ENCODE measurements at regions not wholly inside any gene's neighbourhood (a gene's known extent, or its start where the extent isn't known, plus 50 kb on each side); places are given as distances from the start of the nearest gene placed in this dataset.
"Not testable (repeated sequence)": the region's sequence is repeated elsewhere in the genome, so short reads cannot be mapped to it uniquely, and the experiment has no call there.

- Histone ChIP-seq H4K20me1 (ENCODE audit: insufficient read depth, low read length, poor library complexity, severe bottlenecking) (no peaks in the 10 kb centered on the region), H3K9me2 (replicated peaks; ENCODE audit: low read depth, low read length) (no peaks in the 10 kb centered on the region), H3F3A (ENCODE audit: low read depth) (no peaks in the 10 kb centered on the region), H3K4me1 (ENCODE audit: insufficient read depth, low read length, poor library complexity, severe bottlenecking) (no peaks in the 10 kb centered on the region), H3K4me3 (ENCODE audit: low read length, poor library complexity, severe bottlenecking) (no peak overlapping the region), H3K27me3 (ENCODE audit: insufficient read depth, low read length, poor library complexity, severe bottlenecking) (no peaks in the 10 kb centered on the region), H3K79me2 (ENCODE audit: insufficient read depth, low read length) (no peaks in the 10 kb centered on the region), H3K36me3 (ENCODE audit: insufficient read depth, low read length) (no peaks in the 10 kb centered on the region), H3K9me3 (ENCODE audit: insufficient read depth, low read depth, low read length) (no peaks in the 10 kb centered on the region), H3K4me2 (ENCODE audit: low read depth, low read length, poor library complexity, severe bottlenecking) (no peak overlapping the region), H2AFZ (ENCODE audit: low read length) (no peak overlapping the region), H3K9ac (ENCODE audit: low read depth, low read length, poor library complexity, severe bottlenecking) (no peak overlapping the region)
- TF ChIP-seq EZH2phosphoT487 (IDR thresholded peaks at IDR 0.05; ENCODE audit: borderline replicate concordance) (no peak), CTCF (conservative IDR thresholded peaks at IDR 0.05; ENCODE audit: low read length) (no peak)
Observed at GRCh38 chr9:107830479-107830878, 340.9 kb upstream of the KLF4 start.

GRCh38 chr9:107827884-107828283 lies 338.3 kb upstream of the KLF4 start:
- no peaks in the 10 kb centered on the region for H3F3A ChIP-seq (ENCODE audit: low read depth)
- TF ChIP-seq CTCF (conservative IDR thresholded peaks at IDR 0.05; ENCODE audit: low read length) (no peak), EZH2phosphoT487 (IDR thresholded peaks at IDR 0.05; ENCODE audit: borderline replicate concordance) (no peak)

GRCh38 chr9:107827304-107827703 lies 337.7 kb upstream of the KLF4 start:
- Histone ChIP-seq H3K4me3 (ENCODE audit: low read length, poor library complexity, severe bottlenecking) (no peak overlapping the region), H3K36me3 (ENCODE audit: insufficient read depth, low read length) (no peaks in the 10 kb centered on the region), H3F3A (ENCODE audit: low read depth) (no peaks in the 10 kb centered on the region), H3K27me3 (ENCODE audit: insufficient read depth, low read length, poor library complexity, severe bottlenecking) (no peaks in the 10 kb centered on the region), H3K9me2 (replicated peaks; ENCODE audit: low read depth, low read length) (no peaks in the 10 kb centered on the region), H3K4me2 (ENCODE audit: low read depth, low read length, poor library complexity, severe bottlenecking) (no peak overlapping the region), H3K4me1 (ENCODE audit: insufficient read depth, low read length, poor library complexity, severe bottlenecking) (no peaks in the 10 kb centered on the region), H4K20me1 (ENCODE audit: insufficient read depth, low read length, poor library complexity, severe bottlenecking) (no peaks in the 10 kb centered on the region), H3K9me3 (ENCODE audit: insufficient read depth, low read depth, low read length) (no peaks in the 10 kb centered on the region), H3K79me2 (ENCODE audit: insufficient read depth, low read length) (no peaks in the 10 kb centered on the region), H2AFZ (ENCODE audit: low read length) (no peak overlapping the region), H3K9ac (ENCODE audit: low read depth, low read length, poor library complexity, severe bottlenecking) (no peak overlapping the region)
- no peak for TF ChIP-seq CTCF (conservative IDR thresholded peaks at IDR 0.05; ENCODE audit: low read length)
- no peak for TF ChIP-seq EZH2phosphoT487 (IDR thresholded peaks at IDR 0.05; ENCODE audit: borderline replicate concordance)

More at GRCh38 chr9:107827884-107828283, 338.3 kb upstream of the KLF4 start:
- Histone ChIP-seq H3K4me3 (ENCODE audit: low read length, poor library complexity, severe bottlenecking) (no peak overlapping the region), H4K20me1 (ENCODE audit: insufficient read depth, low read length, poor library complexity, severe bottlenecking) (no peaks in the 10 kb centered on the region), H3K36me3 (ENCODE audit: insufficient read depth, low read length) (no peaks in the 10 kb centered on the region), H3K79me2 (ENCODE audit: insufficient read depth, low read length) (no peaks in the 10 kb centered on the region), H3K4me2 (ENCODE audit: low read depth, low read length, poor library complexity, severe bottlenecking) (no peak overlapping the region), H2AFZ (ENCODE audit: low read length) (no peak overlapping the region), H3K9me3 (ENCODE audit: insufficient read depth, low read depth, low read length) (no peaks in the 10 kb centered on the region), H3K4me1 (ENCODE audit: insufficient read depth, low read length, poor library complexity, severe bottlenecking) (no peaks in the 10 kb centered on the region), H3K27me3 (ENCODE audit: insufficient read depth, low read length, poor library complexity, severe bottlenecking) (no peaks in the 10 kb centered on the region), H3K9ac (ENCODE audit: low read depth, low read length, poor library complexity, severe bottlenecking) (no peak overlapping the region), H3K9me2 (replicated peaks; ENCODE audit: low read depth, low read length) (no peaks in the 10 kb centered on the region)

- not testable (repeated sequence) for H3F3A ChIP-seq (ENCODE audit: low read depth); H2AFZ ChIP-seq (ENCODE audit: low read length); H3K79me2 ChIP-seq (ENCODE audit: insufficient read depth, low read length); H3K36me3 ChIP-seq (ENCODE audit: insufficient read depth, low read length); H3K4me1 ChIP-seq (ENCODE audit: insufficient read depth, low read length, poor library complexity, severe bottlenecking); H4K20me1 ChIP-seq (ENCODE audit: insufficient read depth, low read length, poor library complexity, severe bottlenecking); H3K9me2 ChIP-seq (replicated peaks; ENCODE audit: low read depth, low read length); H3K9ac ChIP-seq (ENCODE audit: low read depth, low read length, poor library complexity, severe bottlenecking); H3K4me2 ChIP-seq (ENCODE audit: low read depth, low read length, poor library complexity, severe bottlenecking); H3K9me3 ChIP-seq (ENCODE audit: insufficient read depth, low read depth, low read length); H3K4me3 ChIP-seq (ENCODE audit: low read length, poor library complexity, severe bottlenecking); H3K27me3 ChIP-seq (ENCODE audit: insufficient read depth, low read length, poor library complexity, severe bottlenecking)
Observed at GRCh38 chr9:107826688-107826983, 337.1 kb upstream of the KLF4 start.

Measured in Loucy (cell line).